CD4-positive, alpha-beta T cell (primary cell): ENCODE measurements at regions not wholly inside any gene's neighbourhood (a gene's known extent, or its start where the extent isn't known, plus 50 kb on each side); places are given as distances from the start of the nearest gene placed in this dataset.

ENCODE experiments used
- ATAC-seq: fragments of 200-7000 bp; cut with Tn5 transposase; one replicate; pipeline ENCODE4 v1.10.0; 2022; ENCODE audit warnings: mild to moderate bottlenecking; ENCODE audit not compliant: poor library complexity
- CTCF ChIA-PET: fragments of 350-600 bp; sonication (Branson Sonifier 250); formaldehyde crosslinking; loops from one replicate; lab custom pipeline; 2021; ENCODE audit warnings: antibody characterized with exemption, inconsistent platforms; lab: Charles Lee
- POLR2A ChIA-PET: fragments of 350-600 bp; sonication (Branson Sonifier 250); formaldehyde crosslinking; loops from one replicate; lab custom pipeline; 2021; ENCODE audit warnings: antibody characterized with exemption, inconsistent platforms; lab: Charles Lee
- DNase-seq, 14 experiments: peaks; one replicate each; pipeline ENCODE4 v3.0.0-alpha.2; 2013 to 2020; ENCODE audit warnings: mixed read lengths in 2 of 14
- H3K27ac ChIP-seq, 2 donors: one replicate each; pipeline versions ENCODE4 v1.5.1 to v1.7.0; 2013; ENCODE audit warnings: low read length in 2 of 2, low read depth in 1 of 2, mild to moderate bottlenecking in 1 of 2
- H3K27me3 ChIP-seq, 2 experiments: 1 replicate in 1 of 2; 2 replicates in 1 of 2; pipeline versions ENCODE4 v1.6.1 to v1.7.0; 2013; ENCODE audit warnings: low read length in 2 of 2, control low read depth in 1 of 2, mild to moderate bottlenecking in 1 of 2, moderate library complexity in 1 of 2; ENCODE audit not compliant: insufficient read depth in 2 of 2, control insufficient read depth in 1 of 2
- H3K36me3 ChIP-seq: one replicate; pipeline ENCODE4 v1.6.1; 2013; ENCODE audit warnings: low read length, control low read depth; ENCODE audit not compliant: insufficient read depth
- H3K4me1 ChIP-seq: one replicate; pipeline ENCODE4 v1.6.1; 2013; ENCODE audit warnings: low read length, control low read depth; ENCODE audit not compliant: insufficient read depth
- H3K4me3 ChIP-seq: one replicate; pipeline ENCODE4 v1.5.1; 2013; ENCODE audit warnings: mild to moderate bottlenecking, low read length, moderate library complexity
- H3K9me3 ChIP-seq, 2 experiments: 1 replicate in 1 of 2; 2 replicates in 1 of 2; pipeline versions ENCODE4 v1.6.1 to v1.7.0; 2013; ENCODE audit warnings: low read length in 2 of 2, mild to moderate bottlenecking in 2 of 2, control low read depth in 1 of 2, moderate library complexity in 1 of 2; ENCODE audit not compliant: control insufficient read depth in 1 of 2, insufficient read depth in 1 of 2
- H3K27ac Mint-ChIP-seq: one replicate; pipeline ENCODE4 v1.8.0; 2020; ENCODE audit warnings: mixed read lengths
- H3K27me3 Mint-ChIP-seq: one replicate; pipeline ENCODE4 v1.8.0; 2021; ENCODE audit warnings: mixed read lengths
- H3K36me3 Mint-ChIP-seq: one replicate; pipeline ENCODE4 v1.8.0; 2021; ENCODE audit warnings: low read depth, mixed read lengths
- H3K4me1 Mint-ChIP-seq: one replicate; pipeline ENCODE4 v1.8.0; 2021; ENCODE audit warnings: low read depth, mixed read lengths
- H3K4me3 Mint-ChIP-seq: one replicate; pipeline ENCODE4 v1.8.0; 2020; ENCODE audit warnings: mild to moderate bottlenecking, mixed read lengths
- H3K9me3 Mint-ChIP-seq: one replicate; pipeline ENCODE4 v1.8.0; 2020; ENCODE audit warnings: mixed read lengths
- CTCF ChIP-seq: fragments of 200-600 bp; IDR thresholded peaks from one replicate; pipeline ENCODE4 v1.8.0; 2022; ENCODE audit warnings: antibody characterized with exemption, mild to moderate bottlenecking
- intact Hi-C, 2 experiments: fragments of 100-400 bp; cut with DNase I in 1 of 2; cut with micrococcal nuclease in 1 of 2; formaldehyde crosslinking; loops; one replicate each; pipeline versions ENCODE4 v1.15.1 to v1.9.0; 2023 to 2025; cut with DNase I, micrococcal nuclease

DNA sequence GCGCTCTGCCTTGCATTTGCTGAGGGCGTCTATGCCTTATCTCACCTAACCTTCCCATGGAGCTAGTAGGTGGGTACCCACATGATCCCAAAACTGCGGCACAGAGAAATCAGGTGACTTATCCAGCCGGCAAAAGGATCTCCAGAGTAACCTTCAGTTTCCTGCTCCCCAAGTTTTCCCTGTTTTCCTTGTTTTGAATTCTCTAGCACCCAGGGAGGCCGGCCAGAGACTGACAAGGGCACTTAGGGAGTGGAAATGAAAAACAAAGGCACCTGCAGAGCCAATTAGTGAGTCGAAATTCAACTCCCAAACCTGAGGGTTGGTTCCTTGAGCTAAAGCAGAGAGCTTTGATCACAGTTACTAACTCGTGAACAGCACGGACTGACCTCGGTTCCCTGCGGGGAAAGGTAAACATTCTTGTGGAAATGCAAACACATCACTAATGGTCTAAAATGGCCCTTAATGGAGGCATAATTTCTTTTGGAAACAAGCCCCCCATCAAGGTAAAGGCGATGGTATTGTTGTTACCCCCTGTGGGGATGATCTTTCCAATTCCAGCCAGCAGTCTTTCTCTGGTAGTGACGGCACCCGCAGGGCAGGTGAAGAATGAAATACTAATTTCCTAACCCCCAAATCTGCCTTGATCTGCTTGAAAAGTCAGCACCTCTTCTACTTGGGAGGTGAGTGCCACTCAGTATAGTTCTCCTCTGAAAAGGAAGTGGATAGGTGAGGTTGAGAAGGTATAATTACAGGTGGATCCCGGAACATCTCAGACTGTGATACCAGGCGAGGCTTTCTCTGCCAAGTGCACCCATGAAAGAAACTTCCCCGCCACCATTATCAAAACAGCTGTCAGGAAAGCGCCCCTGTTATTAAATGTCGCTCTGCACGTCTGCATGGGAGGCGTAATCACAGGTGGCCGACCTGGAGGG, 365.6 kb upstream of the AUTS2 start:
- Histone ChIP-seq H3K9me3 (peaks cover 0 to 5% of the 10 kb centered on the region in 2 experiments), H3K27ac (no peak overlapping the region), H3K4me1 (no peaks in the 10 kb centered on the region), H3K36me3 (no peaks in the 10 kb centered on the region), H3K4me3 (no peak overlapping the region), H3K27me3 (no peaks in the 10 kb centered on the region)
- ChIA-PET CTCF (no interaction called here), POLR2A (no interaction called here)
- Mint-ChIP-seq H3K27me3 (no peaks in the 10 kb centered on the region), H3K4me3 (no peak overlapping the region), H3K36me3 (no peaks in the 10 kb centered on the region), H3K27ac (no peak overlapping the region), H3K9me3 (peaks cover 3% of the 10 kb centered on the region), H3K4me1 (no peaks in the 10 kb centered on the region)
- ATAC-seq (no peak), DNase-seq (no peak)
- intact Hi-C loops, result no loop called here
- no peak for TF ChIP-seq CTCF

- Histone ChIP-seq H3K9me3 (peaks cover 0 to 11% of the 10 kb centered on the region in 2 experiments), H3K27me3 (no peaks in the 10 kb centered on the region), H3K4me1 (no peaks in the 10 kb centered on the region), H3K36me3 (no peaks in the 10 kb centered on the region), H3K4me3 (no peak overlapping the region), H3K27ac (no peak overlapping the region)
- DNase-seq, result no peak
- intact Hi-C loops, result no loop called here
- TF ChIP-seq CTCF, result no peak
- ATAC-seq, result no peak
- H3K27ac Mint-ChIP-seq, result no peak overlapping the region
- no peaks in the 10 kb centered on the region for H3K36me3 Mint-ChIP-seq
- H3K27me3 Mint-ChIP-seq, result no peaks in the 10 kb centered on the region
- ChIA-PET POLR2A (no interaction called here), CTCF (no interaction called here)
- no peaks in the 10 kb centered on the region for H3K4me1 Mint-ChIP-seq
- H3K9me3 Mint-ChIP-seq, result peaks cover 4% of the 10 kb centered on the region
- no peak overlapping the region for H3K4me3 Mint-ChIP-seq
Observed at GRCh38 chr7:69237541-69237940, 360.7 kb upstream of the AUTS2 start.

DNA sequence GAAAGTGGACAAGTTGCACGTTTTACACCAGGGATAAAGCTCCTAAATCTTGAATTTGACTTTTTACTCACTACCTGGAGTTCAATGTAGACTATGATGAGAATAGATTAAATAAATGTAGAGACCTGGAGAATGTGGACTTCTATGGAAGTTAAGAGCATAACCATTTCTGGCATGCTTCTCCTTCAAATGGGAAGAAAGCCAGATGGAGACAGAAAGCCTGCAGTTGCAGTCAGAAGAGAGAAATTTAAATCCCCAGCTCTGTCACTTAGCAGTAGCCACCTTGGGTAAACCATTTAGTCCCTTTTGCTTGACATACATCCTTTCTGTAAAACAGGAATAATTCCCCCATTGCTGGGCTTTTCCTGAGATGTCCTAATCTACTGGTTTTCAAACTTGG, 355.3 kb upstream of the AUTS2 start:
- no peaks in the 10 kb centered on the region for H3K36me3 Mint-ChIP-seq
- Histone ChIP-seq H3K27ac (no peak overlapping the region), H3K27me3 (no peaks in the 10 kb centered on the region), H3K9me3 (peaks cover 0 to 9% of the 10 kb centered on the region in 2 experiments), H3K4me1 (no peaks in the 10 kb centered on the region), H3K36me3 (no peaks in the 10 kb centered on the region), H3K4me3 (no peak overlapping the region)
- no peak overlapping the region for H3K4me3 Mint-ChIP-seq
- ATAC-seq (no peak), DNase-seq (no peak)
- H3K9me3 Mint-ChIP-seq, result peaks cover 8% of the 10 kb centered on the region
- H3K27me3 Mint-ChIP-seq, result no peaks in the 10 kb centered on the region
- POLR2A ChIA-PET, result no interaction called here
- H3K4me1 Mint-ChIP-seq, result no peaks in the 10 kb centered on the region
- CTCF ChIA-PET, result no interaction called here
- intact Hi-C loops, result no loop called here
- TF ChIP-seq CTCF, result no peak
- no peak overlapping the region for H3K27ac Mint-ChIP-seq
